ENCODE measurements at regions not wholly inside any gene's neighbourhood (a gene's known extent, or its start where the extent isn't known, plus 50 kb on each side); places are given as distances from the start of the nearest gene placed in this dataset.
"Not testable (repeated sequence)": the region's sequence is repeated elsewhere in the genome, so short reads cannot be mapped to it uniquely, and the experiment has no call there.

DNA sequence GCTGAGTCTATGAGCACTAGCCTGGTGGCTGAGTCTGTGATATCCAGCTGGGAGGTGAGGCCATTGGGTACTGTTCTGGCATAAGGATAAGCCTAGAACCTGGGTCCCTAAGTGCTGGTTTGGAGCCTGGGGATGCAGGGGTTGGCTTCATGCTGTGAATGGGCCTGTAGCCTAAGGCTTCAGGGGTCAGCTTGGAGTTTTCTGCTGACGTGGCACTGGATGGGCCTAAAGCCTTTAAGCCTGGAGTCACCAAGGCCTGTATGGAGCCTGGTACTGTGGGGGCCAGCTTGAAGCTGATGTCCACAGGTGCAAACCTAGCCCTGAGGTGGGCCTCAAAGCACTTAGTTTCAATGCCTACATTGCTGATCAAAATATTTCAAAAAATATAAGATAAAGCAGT lies 979.6 kb upstream of the POU3F4 start:
- no peaks in the 10 kb centered on the region for H3K27me3 ChIP-seq (ENCODE audit: control insufficient read depth, insufficient read depth, low read length)
- H3K4me3 ChIP-seq (ENCODE audit: low read length in 3 of 3) = no peak overlapping the region
- H3K9me3 ChIP-seq (ENCODE audit: control insufficient read depth in 2 of 3, insufficient read depth in 1 of 3, low read length in 3 of 3) = no peaks in the 10 kb centered on the region
- intact Hi-C loops (cut with DNase I) = no loop called here
- DNase-seq (no peak), FAIRE-seq (no peak)
- H3K9ac ChIP-seq (ENCODE audit: low read length in 3 of 3) = no peak overlapping the region
- TF ChIP-seq, protein P1, sequence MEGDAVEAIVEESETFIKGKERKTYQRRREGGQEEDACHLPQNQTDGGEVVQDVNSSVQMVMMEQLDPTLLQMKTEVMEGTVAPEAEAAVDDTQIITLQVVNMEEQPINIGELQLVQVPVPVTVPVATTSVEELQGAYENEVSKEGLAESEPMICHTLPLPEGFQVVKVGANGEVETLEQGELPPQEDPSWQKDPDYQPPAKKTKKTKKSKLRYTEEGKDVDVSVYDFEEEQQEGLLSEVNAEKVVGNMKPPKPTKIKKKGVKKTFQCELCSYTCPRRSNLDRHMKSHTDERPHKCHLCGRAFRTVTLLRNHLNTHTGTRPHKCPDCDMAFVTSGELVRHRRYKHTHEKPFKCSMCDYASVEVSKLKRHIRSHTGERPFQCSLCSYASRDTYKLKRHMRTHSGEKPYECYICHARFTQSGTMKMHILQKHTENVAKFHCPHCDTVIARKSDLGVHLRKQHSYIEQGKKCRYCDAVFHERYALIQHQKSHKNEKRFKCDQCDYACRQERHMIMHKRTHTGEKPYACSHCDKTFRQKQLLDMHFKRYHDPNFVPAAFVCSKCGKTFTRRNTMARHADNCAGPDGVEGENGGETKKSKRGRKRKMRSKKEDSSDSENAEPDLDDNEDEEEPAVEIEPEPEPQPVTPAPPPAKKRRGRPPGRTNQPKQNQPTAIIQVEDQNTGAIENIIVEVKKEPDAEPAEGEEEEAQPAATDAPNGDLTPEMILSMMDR (IDR thresholded peaks at IDR 0.05; ENCODE audit: borderline replicate concordance, extremely low read depth, insufficient read depth) = no peak
- no peaks in the 10 kb centered on the region for H3K4me1 ChIP-seq (ENCODE audit: control insufficient read depth in 2 of 3, insufficient read depth in 2 of 3, low read depth in 1 of 3, low read length in 3 of 3)
- H3K36me3 ChIP-seq (ENCODE audit: control insufficient read depth in 2 of 3, insufficient read depth in 3 of 3, low read length in 3 of 3) = no peaks in the 10 kb centered on the region
- H3K27ac ChIP-seq (ENCODE audit: low read depth in 2 of 2, low read length in 2 of 2) = no peak overlapping the region

DNA sequence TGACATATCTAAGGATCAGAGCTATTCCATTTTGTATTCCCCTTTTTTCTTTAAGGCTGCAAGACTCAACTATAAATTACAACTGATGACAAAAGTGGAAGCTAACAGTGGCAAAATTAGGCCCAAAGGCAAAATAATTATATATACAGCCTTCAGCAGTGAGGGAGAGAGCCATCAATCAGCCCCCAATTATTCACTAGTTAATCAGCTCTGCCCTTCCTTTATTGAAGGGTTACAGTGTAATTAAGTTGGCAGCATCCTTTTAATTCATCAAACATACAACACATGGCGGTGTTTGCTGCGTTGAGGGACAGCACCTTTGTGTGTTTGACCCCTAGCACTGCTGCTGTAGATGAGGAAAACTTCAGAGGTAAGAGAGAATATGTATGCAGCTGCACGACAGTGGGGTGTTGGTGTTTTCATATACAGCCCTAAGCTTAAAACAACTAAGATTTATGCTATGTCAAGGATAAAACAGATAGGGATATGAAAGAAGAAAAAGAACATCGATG lies 973.9 kb upstream of the POU3F4 start:
- TF ChIP-seq, protein P1 (IDR thresholded peaks at IDR 0.05; ENCODE audit: borderline replicate concordance, extremely low read depth, insufficient read depth) = no peak
- FAIRE-seq = no peak

DNA sequence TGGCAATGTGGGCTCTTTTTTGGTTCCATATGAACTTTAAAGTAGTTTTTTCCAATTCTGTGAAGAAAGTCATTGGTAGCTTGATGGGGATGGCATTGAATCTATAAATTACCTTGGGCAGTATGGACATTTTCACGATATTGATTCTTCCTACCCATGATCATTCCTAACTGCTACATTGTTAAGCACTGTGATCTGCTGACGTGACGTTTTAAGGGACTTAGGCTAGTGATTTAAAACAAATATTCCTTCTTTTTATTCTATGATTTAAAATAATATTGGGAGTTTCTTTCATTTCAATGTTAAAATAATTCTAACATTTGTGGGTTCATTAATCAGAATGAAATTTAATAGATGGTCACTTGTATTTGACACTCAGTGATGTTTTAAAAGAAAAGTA lies 970.9 kb upstream of the POU3F4 start:
- H3K9me3 ChIP-seq (ENCODE audit: control insufficient read depth in 2 of 3, insufficient read depth in 1 of 3, low read length in 3 of 3); H3K4me1 ChIP-seq (ENCODE audit: control insufficient read depth in 2 of 3, insufficient read depth in 2 of 3, low read depth in 1 of 3, low read length in 3 of 3); H3K27me3 ChIP-seq (ENCODE audit: control insufficient read depth, insufficient read depth, low read length); intact Hi-C loops (cut with DNase I); H3K4me3 ChIP-seq (ENCODE audit: low read length in 3 of 3); DNase-seq; H3K27ac ChIP-seq (ENCODE audit: low read depth in 2 of 2, low read length in 2 of 2); FAIRE-seq; H3K9ac ChIP-seq (ENCODE audit: low read length in 3 of 3); H3K36me3 ChIP-seq (ENCODE audit: control insufficient read depth in 2 of 3, insufficient read depth in 3 of 3, low read length in 3 of 3): not testable (repeated sequence)

More for the DNA sequence above, 973.9 kb upstream of the POU3F4 start:
- no peak for DNase-seq
- no peaks in the 10 kb centered on the region for H3K27me3 ChIP-seq (ENCODE audit: control insufficient read depth, insufficient read depth, low read length)
- H3K4me1 ChIP-seq (ENCODE audit: control insufficient read depth in 2 of 3, insufficient read depth in 2 of 3, low read depth in 1 of 3, low read length in 3 of 3) = no peaks in the 10 kb centered on the region
- no peaks in the 10 kb centered on the region for H3K36me3 ChIP-seq (ENCODE audit: control insufficient read depth in 2 of 3, insufficient read depth in 3 of 3, low read length in 3 of 3)
- no peak overlapping the region for H3K27ac ChIP-seq (ENCODE audit: low read depth in 2 of 2, low read length in 2 of 2)
- no peak overlapping the region for H3K4me3 ChIP-seq (ENCODE audit: low read length in 3 of 3)
- no peaks in the 10 kb centered on the region for H3K9me3 ChIP-seq (ENCODE audit: control insufficient read depth in 2 of 3, insufficient read depth in 1 of 3, low read length in 3 of 3)
- intact Hi-C loops (cut with DNase I) = no loop called here
- H3K9ac ChIP-seq (ENCODE audit: low read length in 3 of 3) = no peak overlapping the region

DNA sequence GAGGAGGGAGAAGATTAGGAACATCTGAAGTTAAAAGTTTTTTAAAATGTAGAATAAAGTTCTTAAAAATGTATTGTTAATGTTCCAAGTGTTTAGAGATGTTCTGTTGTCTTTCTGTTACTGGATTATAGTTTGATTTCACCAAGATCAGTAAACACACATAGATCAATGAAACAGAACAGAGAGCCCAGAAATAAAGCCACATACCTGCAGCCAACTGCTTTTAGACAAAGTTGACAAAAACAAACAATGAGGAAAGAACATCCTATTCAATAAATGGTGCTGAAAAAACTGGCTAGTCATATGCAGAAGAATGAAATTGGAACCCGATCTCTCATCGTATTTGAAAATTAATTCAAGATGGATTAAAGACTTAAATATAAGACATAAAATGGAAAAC lies 966.3 kb upstream of the POU3F4 start:
- no peaks in the 10 kb centered on the region for H3K36me3 ChIP-seq (ENCODE audit: control insufficient read depth in 2 of 3, insufficient read depth in 3 of 3, low read length in 3 of 3)
- TF ChIP-seq, protein P1 (IDR thresholded peaks at IDR 0.05; ENCODE audit: borderline replicate concordance, extremely low read depth, insufficient read depth) = no peak
- no peaks in the 10 kb centered on the region for H3K4me1 ChIP-seq (ENCODE audit: control insufficient read depth in 2 of 3, insufficient read depth in 2 of 3, low read depth in 1 of 3, low read length in 3 of 3)
- FAIRE-seq (peak; percentile 15), DNase-seq (no peak)
- H3K27ac ChIP-seq (ENCODE audit: low read depth in 2 of 2, low read length in 2 of 2) = no peak overlapping the region
- intact Hi-C loops (cut with DNase I) = no loop called here
- no peak overlapping the region for H3K9ac ChIP-seq (ENCODE audit: low read length in 3 of 3)
- no peaks in the 10 kb centered on the region for H3K27me3 ChIP-seq (ENCODE audit: control insufficient read depth, insufficient read depth, low read length)
- H3K9me3 ChIP-seq (ENCODE audit: control insufficient read depth in 2 of 3, insufficient read depth in 1 of 3, low read length in 3 of 3) = no peaks in the 10 kb centered on the region
- no peak overlapping the region for H3K4me3 ChIP-seq (ENCODE audit: low read length in 3 of 3)

DNA sequence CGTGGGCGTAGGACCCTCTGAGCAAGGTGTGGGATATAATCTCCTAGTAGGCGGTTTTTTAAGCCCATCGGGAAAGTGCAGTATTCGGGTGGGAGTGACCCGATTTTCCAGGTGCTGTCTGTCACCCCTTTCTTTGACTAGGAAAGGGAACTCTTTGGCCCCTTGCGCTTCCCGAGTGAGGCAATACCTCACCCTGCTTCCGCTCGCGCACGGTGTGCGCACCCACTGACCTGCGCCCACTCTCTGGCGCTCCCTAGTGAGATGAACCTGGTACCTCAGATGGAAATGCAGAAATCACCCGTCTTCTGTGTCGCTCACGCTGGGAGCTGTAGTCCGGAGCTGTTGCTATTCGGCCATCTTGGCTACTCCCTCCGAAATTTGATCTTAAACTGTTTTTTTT lies 955.9 kb upstream of the POU3F4 start:
- DNase-seq; H3K9ac ChIP-seq (ENCODE audit: low read length in 3 of 3); H3K27ac ChIP-seq (ENCODE audit: low read depth in 2 of 2, low read length in 2 of 2); H3K27me3 ChIP-seq (ENCODE audit: control insufficient read depth, insufficient read depth, low read length); H3K4me3 ChIP-seq (ENCODE audit: low read length in 3 of 3); H3K4me1 ChIP-seq (ENCODE audit: control insufficient read depth in 2 of 3, insufficient read depth in 2 of 3, low read depth in 1 of 3, low read length in 3 of 3); FAIRE-seq; intact Hi-C loops (cut with DNase I); H3K9me3 ChIP-seq (ENCODE audit: control insufficient read depth in 2 of 3, insufficient read depth in 1 of 3, low read length in 3 of 3); H3K36me3 ChIP-seq (ENCODE audit: control insufficient read depth in 2 of 3, insufficient read depth in 3 of 3, low read length in 3 of 3): not testable (repeated sequence)
